ENCODE measurements at regions not wholly inside any gene's neighbourhood (a gene's known extent, or its start where the extent isn't known, plus 50 kb on each side); places are given as distances from the start of the nearest gene placed in this dataset.
"Not testable (repeated sequence)": the region's sequence is repeated elsewhere in the genome, so short reads cannot be mapped to it uniquely, and the experiment has no call there.

- DNase-seq = no peak
These were observed 118.3 kb upstream of the GALNT15 start for GRCh38 chr3:16056217-16056616.

- no peak for DNase-seq
These were observed 116.0 kb upstream of the GALNT15 start for GRCh38 chr3:16058521-16058920.

GRCh38 chr3:16059081-16059537 lies 115.4 kb upstream of the GALNT15 start:
- DNase-seq = no peak

GRCh38 chr3:16059711-16060357 lies 114.6 kb upstream of the GALNT15 start:
- DNase-seq = no peak

GRCh38 chr3:16060358-16060852 lies 114.1 kb upstream of the GALNT15 start:
- DNase-seq = no peak

- DNase-seq = no peak
These were observed 113.5 kb upstream of the GALNT15 start for GRCh38 chr3:16060945-16061344.

- no peak for DNase-seq
These were observed 113.0 kb upstream of the GALNT15 start for GRCh38 chr3:16061491-16061890.

GRCh38 chr3:16063603-16064002 lies 110.9 kb upstream of the GALNT15 start:
- DNase-seq = no peak

- no peak for DNase-seq
These were observed 109.7 kb upstream of the GALNT15 start for GRCh38 chr3:16064642-16065414.

- no peak for DNase-seq
These were observed 107.9 kb upstream of the GALNT15 start for GRCh38 chr3:16066545-16066944.

GRCh38 chr3:16066975-16067374 lies 107.5 kb upstream of the GALNT15 start:
- no peak for DNase-seq

GRCh38 chr3:16067837-16068471 lies 106.5 kb upstream of the GALNT15 start:
- no peak for DNase-seq

- no peak for DNase-seq
These were observed 105.1 kb upstream of the GALNT15 start for GRCh38 chr3:16069149-16069922.

- DNase-seq = no peak
These were observed 103.8 kb upstream of the GALNT15 start for GRCh38 chr3:16070707-16071106.

GRCh38 chr3:16071206-16071605 lies 103.3 kb upstream of the GALNT15 start:
- DNase-seq = no peak

GRCh38 chr3:16072420-16073110 lies 101.9 kb upstream of the GALNT15 start:
- DNase-seq = no peak

GRCh38 chr3:16073203-16073602 lies 101.3 kb upstream of the GALNT15 start:
- no peak for DNase-seq

GRCh38 chr3:16073990-16074671 lies 100.3 kb upstream of the GALNT15 start:
- not testable (repeated sequence) for DNase-seq

- DNase-seq = no peak
These were observed 98.8 kb upstream of the GALNT15 start for GRCh38 chr3:16075647-16076046.

GRCh38 chr3:16076564-16076963 lies 97.9 kb upstream of the GALNT15 start:
- DNase-seq = no peak

- DNase-seq = not testable (repeated sequence)
These were observed 97.3 kb upstream of the GALNT15 start for GRCh38 chr3:16077146-16077545.

GRCh38 chr3:16077681-16078080 lies 96.8 kb upstream of the GALNT15 start:
- DNase-seq = not testable (repeated sequence)
